ENCODE measurements at regions not wholly inside any gene's neighbourhood (a gene's known extent, or its start where the extent isn't known, plus 50 kb on each side); places are given as distances from the start of the nearest gene placed in this dataset.

DNA sequence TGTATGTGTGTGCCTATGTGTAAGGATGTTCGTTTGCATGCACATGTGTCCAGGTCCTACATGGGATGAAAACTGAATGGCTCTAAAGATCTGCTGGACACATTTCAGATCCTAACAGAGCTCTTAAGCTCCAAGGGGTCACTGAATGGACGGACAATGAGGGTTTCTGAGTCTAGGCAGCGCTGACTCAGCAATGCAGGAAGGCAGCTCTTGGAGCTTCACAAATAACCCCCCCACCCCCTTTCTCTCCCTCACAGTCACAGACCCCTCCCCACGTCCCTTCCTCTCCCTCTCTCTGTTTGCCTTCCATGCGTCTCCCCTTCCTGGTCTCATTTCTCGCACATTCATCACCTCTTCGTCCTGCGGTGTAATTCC lies 369.8 kb downstream of the PREX1 start:
- TF ChIP-seq POLR2A (IDR thresholded peaks at IDR 0.05; ENCODE audit: low read depth, low read length) (no peak), TAF1 (IDR thresholded peaks at IDR 0.05; ENCODE audit: borderline replicate concordance, low read depth, low read length) (no peak)
